Endothelial cell of umbilical vein (primary cell): ENCODE measurements at regions not wholly inside any gene's neighbourhood (a gene's known extent, or its start where the extent isn't known, plus 50 kb on each side); places are given as distances from the start of the nearest gene placed in this dataset.

ENCODE experiments used
- BruUV-seq: library from RNA; stranded (reverse); fragments of 400-500 nt; replicated peaks from 2 replicates; lab custom pipeline; 2021; lab: Mats Ljungman, UMichigan
- CTCF ChIA-PET: fragments of 300-600, 350-600 bp; sonication (Branson Sonifier 250); formaldehyde crosslinking; loops from one replicate; lab custom pipeline; 2021; ENCODE audit warnings: antibody characterized with exemption, inconsistent platforms; lab: Charles Lee
- POLR2A ChIA-PET: fragments of 300-600, 350-600 bp; sonication (Branson Sonifier 250); formaldehyde crosslinking; loops from one replicate; lab custom pipeline; 2021; ENCODE audit warnings: antibody characterized with exemption, inconsistent platforms; lab: Charles Lee
- DNase-seq: peaks from one replicate; pipeline ENCODE4 v3.0.0-alpha.2; 2011; ENCODE audit warnings: low read depth, low spot score
- FAIRE-seq: peaks from 2 replicates; lab custom pipeline; 2011; peaks lifted over from hg19 to GRCh38; lab: Jason Lieb, UNC
- H2AFZ ChIP-seq: 2 replicates; pipeline ENCODE4 v1.6.0; 2012; ENCODE audit warnings: low read depth, low read length, control low read depth, inconsistent platforms
- H3K27ac ChIP-seq: 2 replicates; pipeline ENCODE4 v1.5.1; 2011; ENCODE audit warnings: low read depth, mild to moderate bottlenecking, control low read depth, low read length, moderate library complexity; ENCODE audit not compliant: insufficient read depth
- H3K27me3 ChIP-seq, 2 experiments: 2 replicates each; pipeline versions ENCODE4 v1.6.0 to v1.6.1; 2011; ENCODE audit warnings: low read length in 2 of 2, mixed read lengths in 1 of 2; ENCODE audit not compliant: control insufficient read depth in 2 of 2, insufficient read depth in 2 of 2
- H3K36me3 ChIP-seq, 2 experiments: 2 replicates in 1 of 2; 3 replicates in 1 of 2; pipeline ENCODE4 v1.5.1; 2011; ENCODE audit warnings: low read length in 2 of 2, mild to moderate bottlenecking in 1 of 2, moderate library complexity in 1 of 2; ENCODE audit not compliant: control insufficient read depth in 2 of 2, insufficient read depth in 2 of 2; ENCODE audit errors: extremely low read depth in 1 of 2
- H3K4me1 ChIP-seq: 3 replicates; pipeline ENCODE4 v1.5.1; 2011; ENCODE audit warnings: mild to moderate bottlenecking, low read length; ENCODE audit not compliant: control insufficient read depth, insufficient read depth; ENCODE audit errors: extremely low read depth
- H3K4me2 ChIP-seq: 2 replicates; pipeline ENCODE4 v1.6.1; 2011; ENCODE audit warnings: low read length, control low read depth, mixed read lengths; ENCODE audit not compliant: insufficient read depth
- H3K4me3 ChIP-seq, 3 experiments: fragments of 200-600 bp in 1 of 3; sonication (generic), shearing (Covaris generic) in 1 of 3; replicated peaks in 1 of 3; 2 replicates each; pipeline ENCODE4 v1.5.1; 2011 to 2016; ENCODE audit warnings: control low read depth in 3 of 3, low read length in 3 of 3, mild to moderate bottlenecking in 2 of 3, inconsistent platforms in 1 of 3, low read depth in 1 of 3, moderate library complexity in 1 of 3; ENCODE audit not compliant: insufficient read depth in 1 of 3
- H3K79me2 ChIP-seq: 2 replicates; pipeline ENCODE4 v1.6.0; 2012; ENCODE audit warnings: low read length, inconsistent platforms; ENCODE audit not compliant: control insufficient read depth, insufficient read depth
- H3K9ac ChIP-seq: replicated peaks from 2 replicates; pipeline ENCODE3; 2011; ENCODE audit warnings: low read length, control low read depth; ENCODE audit not compliant: insufficient read depth; ENCODE audit errors: extremely low read depth
- H3K9me1 ChIP-seq: replicated peaks from 3 replicates; pipeline ENCODE4 v1.6.0; 2011; ENCODE audit warnings: mild to moderate bottlenecking, low read length; ENCODE audit not compliant: control insufficient read depth, insufficient read depth; ENCODE audit errors: extremely low read depth
- H3K9me3 ChIP-seq: replicated peaks from 2 replicates; pipeline ENCODE4 v1.5.1; 2012; ENCODE audit warnings: low read length, inconsistent platforms; ENCODE audit not compliant: control insufficient read depth, insufficient read depth
- H4K20me1 ChIP-seq: replicated peaks from 2 replicates; pipeline ENCODE3; 2011; ENCODE audit warnings: mild to moderate bottlenecking, low read length; ENCODE audit not compliant: control insufficient read depth, insufficient read depth; ENCODE audit errors: extremely low read depth
- EZH2 ChIP-seq: IDR thresholded peaks from 2 replicates; pipeline ENCODE4 v1.6.1; 2012; ENCODE audit warnings: borderline replicate concordance, low read depth, mild to moderate bottlenecking, moderate library complexity, low read length, inconsistent platforms; ENCODE audit not compliant: severe bottlenecking
- FOS ChIP-seq: IDR thresholded peaks from 2 replicates; pipeline ENCODE4 v1.6.1; 2011; ENCODE audit warnings: mild to moderate bottlenecking, low read length, moderate library complexity, borderline replicate concordance; ENCODE audit not compliant: insufficient read depth
- GATA2 ChIP-seq: IDR thresholded peaks from 2 replicates; pipeline ENCODE4 v1.7.0; 2011; ENCODE audit warnings: low read depth, mild to moderate bottlenecking, moderate library complexity, mixed read lengths, low read length; ENCODE audit not compliant: insufficient read length, insufficient read depth
- JUN ChIP-seq: IDR thresholded peaks from 2 replicates; pipeline ENCODE4 v1.6.1; 2011; ENCODE audit warnings: borderline replicate concordance, low read depth; ENCODE audit not compliant: insufficient read length, insufficient read depth
- MAX ChIP-seq: IDR thresholded peaks from 2 replicates; pipeline ENCODE4 v1.6.1; 2011; ENCODE audit not compliant: insufficient read depth, insufficient read length
- MYC ChIP-seq: IDR thresholded peaks from one replicate; pipeline ENCODE4 v1.6.1; 2011; ENCODE audit warnings: mild to moderate bottlenecking, low read depth, low read length
- POLR2A ChIP-seq: IDR thresholded peaks from 2 replicates; pipeline ENCODE4 v1.6.1; 2012; ENCODE audit warnings: low read depth, mild to moderate bottlenecking, control low read depth, low read length
- POLR2AphosphoS5 ChIP-seq: IDR thresholded peaks from 2 replicates; pipeline ENCODE4 v1.6.1; 2012; ENCODE audit warnings: low read depth, mild to moderate bottlenecking, control low read depth, low read length, moderate library complexity; ENCODE audit not compliant: insufficient read depth
- dilution Hi-C: fragments of 300-500 bp; cut with MboI; formaldehyde crosslinking; loops from one replicate; pipeline ENCODE4 v1.15.0; 2019; ENCODE audit warnings: low sequenced_read_pairs; ENCODE audit not compliant: extremely low pct_ligation_motif_present
- intact Hi-C: fragments of 100-400 bp; cut with micrococcal nuclease; formaldehyde crosslinking; loops from one replicate; pipeline ENCODE4 v1.10.0; 2022
- TF ChIP-seq, protein P1 (sequence below), 2 donors: IDR thresholded peaks; 1 replicate in 1 of 2; 2 replicates in 1 of 2; pipeline ENCODE4 v1.5.1; 2011; ENCODE audit warnings: low read length in 2 of 2, mild to moderate bottlenecking in 2 of 2, moderate library complexity in 2 of 2, control low read depth in 1 of 2, inconsistent platforms in 1 of 2, low read depth in 1 of 2; ENCODE audit not compliant: insufficient read depth in 1 of 2; ENCODE audit errors: extremely low read depth in 1 of 2

DNA sequence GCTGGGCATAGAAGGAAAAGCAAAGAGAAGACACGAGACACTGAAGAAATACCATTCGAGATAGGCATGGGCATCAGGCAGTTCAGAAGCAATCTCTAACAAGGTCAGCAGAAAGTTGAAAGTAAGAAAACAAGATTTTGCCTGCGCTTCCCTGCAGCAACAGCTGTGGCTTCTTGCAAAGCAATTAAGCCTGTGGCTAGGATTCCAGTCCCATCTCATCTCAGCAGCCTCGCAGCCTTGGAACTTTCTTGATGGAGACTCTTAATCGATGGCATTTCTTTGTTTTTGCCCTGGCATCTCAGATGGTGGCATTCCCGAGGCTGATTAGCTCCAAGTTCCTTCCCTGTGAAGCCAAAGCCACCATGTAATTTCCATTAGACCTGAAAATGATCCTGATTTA is 64.6 kb upstream of the SPAG17 start:
- FAIRE-seq (no peak), DNase-seq (no peak)
- Histone ChIP-seq H2AFZ (no peak overlapping the region), H3K4me3 (no peak overlapping the region), H3K27me3 (no peaks in the 10 kb centered on the region), H3K9me1 (no peaks in the 10 kb centered on the region), H3K36me3 (no peaks in the 10 kb centered on the region), H3K9me3 (no peaks in the 10 kb centered on the region), H3K27ac (no peak overlapping the region), H4K20me1 (no peaks in the 10 kb centered on the region), H3K4me1 (no peaks in the 10 kb centered on the region), H3K4me2 (no peak overlapping the region), H3K9ac (no peak overlapping the region), H3K79me2 (no peaks in the 10 kb centered on the region)
- POLR2A ChIA-PET: no interaction called here
- intact Hi-C loops (no loop called here), dilution Hi-C loops (no loop called here)
- TF ChIP-seq, protein P1, sequence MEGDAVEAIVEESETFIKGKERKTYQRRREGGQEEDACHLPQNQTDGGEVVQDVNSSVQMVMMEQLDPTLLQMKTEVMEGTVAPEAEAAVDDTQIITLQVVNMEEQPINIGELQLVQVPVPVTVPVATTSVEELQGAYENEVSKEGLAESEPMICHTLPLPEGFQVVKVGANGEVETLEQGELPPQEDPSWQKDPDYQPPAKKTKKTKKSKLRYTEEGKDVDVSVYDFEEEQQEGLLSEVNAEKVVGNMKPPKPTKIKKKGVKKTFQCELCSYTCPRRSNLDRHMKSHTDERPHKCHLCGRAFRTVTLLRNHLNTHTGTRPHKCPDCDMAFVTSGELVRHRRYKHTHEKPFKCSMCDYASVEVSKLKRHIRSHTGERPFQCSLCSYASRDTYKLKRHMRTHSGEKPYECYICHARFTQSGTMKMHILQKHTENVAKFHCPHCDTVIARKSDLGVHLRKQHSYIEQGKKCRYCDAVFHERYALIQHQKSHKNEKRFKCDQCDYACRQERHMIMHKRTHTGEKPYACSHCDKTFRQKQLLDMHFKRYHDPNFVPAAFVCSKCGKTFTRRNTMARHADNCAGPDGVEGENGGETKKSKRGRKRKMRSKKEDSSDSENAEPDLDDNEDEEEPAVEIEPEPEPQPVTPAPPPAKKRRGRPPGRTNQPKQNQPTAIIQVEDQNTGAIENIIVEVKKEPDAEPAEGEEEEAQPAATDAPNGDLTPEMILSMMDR (IDR thresholded peaks at IDR 0.05; ENCODE audit: extremely low read depth in 1 of 2, insufficient read depth in 1 of 2, low read depth in 1 of 2, low read length in 2 of 2): no peak
- TF ChIP-seq POLR2A: no peak
- TF ChIP-seq JUN: no peak
- no peak for TF ChIP-seq FOS
- TF ChIP-seq MAX: no peak
- no peak for TF ChIP-seq MYC
- no peak for TF ChIP-seq POLR2AphosphoS5
- no peak for TF ChIP-seq EZH2
- no peak for TF ChIP-seq GATA2
- BruUV-seq: no TSS peak
- CTCF ChIA-PET: no interaction called here
